ENCODE measurements at regions not wholly inside any gene's neighbourhood (a gene's known extent, or its start where the extent isn't known, plus 50 kb on each side); places are given as distances from the start of the nearest gene placed in this dataset.
"Not testable (repeated sequence)": the region's sequence is repeated elsewhere in the genome, so short reads cannot be mapped to it uniquely, and the experiment has no call there.

- DNase-seq (ENCODE audit: insufficient read length, low spot score), result no peak
- no peak for FAIRE-seq
Measured at GRCh38 chr5:62934319-62934718, 355.7 kb downstream of the LRRC70 start.

GRCh38 chr5:62933261-62933660 lies 354.6 kb downstream of the LRRC70 start:
- FAIRE-seq, result no peak
- DNase-seq (ENCODE audit: insufficient read length, low spot score), result no peak

GRCh38 chr5:62931153-62931950 lies 352.7 kb downstream of the LRRC70 start:
- DNase-seq (ENCODE audit: insufficient read length, low spot score) (no peak), FAIRE-seq (no peak)

GRCh38 chr5:62922191-62922590 lies 343.6 kb downstream of the LRRC70 start:
- DNase-seq (ENCODE audit: insufficient read length, low spot score) (no peak), FAIRE-seq (no peak)

- FAIRE-seq, result no peak
Measured at GRCh38 chr5:62920856-62921255, 342.2 kb downstream of the LRRC70 start.

GRCh38 chr5:62909326-62909725 lies 330.7 kb downstream of the LRRC70 start:
- DNase-seq (ENCODE audit: insufficient read length, low spot score), result no peak
- FAIRE-seq, result no peak

More at GRCh38 chr5:62920856-62921255, 342.2 kb downstream of the LRRC70 start:
- no peak for DNase-seq (ENCODE audit: insufficient read length, low spot score)

- FAIRE-seq (no peak), DNase-seq (ENCODE audit: insufficient read length, low spot score) (no peak)
Measured at GRCh38 chr5:62902126-62902525, 323.5 kb downstream of the LRRC70 start.

GRCh38 chr5:62900976-62901375 lies 322.4 kb downstream of the LRRC70 start:
- FAIRE-seq (no peak), DNase-seq (ENCODE audit: insufficient read length, low spot score) (no peak)

- FAIRE-seq (no peak), DNase-seq (ENCODE audit: insufficient read length, low spot score) (no peak)
Measured at GRCh38 chr5:62896121-62896893, 317.7 kb downstream of the LRRC70 start.

- DNase-seq (ENCODE audit: insufficient read length, low spot score) (no peak), FAIRE-seq (no peak)
Measured at GRCh38 chr5:62886603-62887315, 308.1 kb downstream of the LRRC70 start.

GRCh38 chr5:62837330-62837729 lies 258.7 kb downstream of the LRRC70 start:
- DNase-seq (ENCODE audit: insufficient read length, low spot score); FAIRE-seq: not testable (repeated sequence)

- DNase-seq (ENCODE audit: insufficient read length, low spot score) (no peak), FAIRE-seq (no peak)
Measured at GRCh38 chr5:62829604-62829986, 251.0 kb downstream of the LRRC70 start.

GRCh38 chr5:62828742-62829603 lies 250.4 kb downstream of the LRRC70 start:
- DNase-seq (ENCODE audit: insufficient read length, low spot score) (no peak), FAIRE-seq (no peak)

GRCh38 chr5:62825623-62826220 lies 247.1 kb downstream of the LRRC70 start:
- FAIRE-seq, result no peak
- no peak for DNase-seq (ENCODE audit: insufficient read length, low spot score)

GRCh38 chr5:62824936-62825335 lies 246.3 kb downstream of the LRRC70 start:
- DNase-seq (ENCODE audit: insufficient read length, low spot score), result no peak
- no peak for FAIRE-seq

GRCh38 chr5:62817043-62817442 lies 238.4 kb downstream of the LRRC70 start:
- not testable (repeated sequence) for DNase-seq (ENCODE audit: insufficient read length, low spot score); FAIRE-seq

GRCh38 chr5:62814991-62815390 lies 236.4 kb downstream of the LRRC70 start:
- no peak for FAIRE-seq

GRCh38 chr5:62812621-62813255 lies 234.1 kb downstream of the LRRC70 start:
- no peak for FAIRE-seq

More at GRCh38 chr5:62814991-62815390, 236.4 kb downstream of the LRRC70 start:
- DNase-seq (ENCODE audit: insufficient read length, low spot score), result no peak

GRCh38 chr5:62804819-62805218 lies 226.2 kb downstream of the LRRC70 start:
- not testable (repeated sequence) for FAIRE-seq

More at GRCh38 chr5:62812621-62813255, 234.1 kb downstream of the LRRC70 start:
- no peak for DNase-seq (ENCODE audit: insufficient read length, low spot score)

More at GRCh38 chr5:62804819-62805218, 226.2 kb downstream of the LRRC70 start:
- DNase-seq (ENCODE audit: insufficient read length, low spot score), result not testable (repeated sequence)

All from HTR-8/SVneo (cell line).